ENCODE measurements at regions not wholly inside any gene's neighbourhood (a gene's known extent, or its start where the extent isn't known, plus 50 kb on each side); places are given as distances from the start of the nearest gene placed in this dataset.

- peak; percentile 31 for DNase-seq (ENCODE audit: low read depth, low spot score)
- H3K27ac ChIP-seq: no peak overlapping the region
Observed at GRCh38 chr3:70120357-70120966, 120.9 kb downstream of the SAMMSON start.

GRCh38 chr3:70127192-70127591 is 127.7 kb downstream of the SAMMSON start:
- H3K27ac ChIP-seq: no peak overlapping the region
- no peak for DNase-seq (ENCODE audit: low read depth, low spot score)

- no peak for DNase-seq (ENCODE audit: low read depth, low spot score)
- H3K27ac ChIP-seq: no peak overlapping the region
Observed at GRCh38 chr3:70137366-70137765, 137.8 kb downstream of the SAMMSON start.

- no peak for DNase-seq (ENCODE audit: low read depth, low spot score)
Observed at GRCh38 chr3:70138606-70139005, 139.1 kb downstream of the SAMMSON start.

More at GRCh38 chr3:70138606-70139005, 139.1 kb downstream of the SAMMSON start:
- no peak overlapping the region for H3K27ac ChIP-seq

Data from epithelial cell of prostate (primary cell).